GM12878 (cell line): ENCODE measurements at regions not wholly inside any gene's neighbourhood (a gene's known extent, or its start where the extent isn't known, plus 50 kb on each side); places are given as distances from the start of the nearest gene placed in this dataset.

Experiments used
- ATAC-seq: fragments of 200-7000 bp; cut with Tn5 transposase; 3 replicates; pipeline ENCODE4 v1.9.1; 2020; ENCODE audit warnings: mild to moderate bottlenecking, moderate library complexity
- BruUV-seq: library from RNA; stranded (reverse); fragments of 400-500 nt; replicated peaks from 2 replicates; lab custom pipeline; 2021; lab: Mats Ljungman, UMichigan
- CTCF ChIA-PET: fragments of 300-600 bp; sonication (Branson Sonifier 250); formaldehyde crosslinking; extraction: SDS; loops from one replicate; lab custom pipeline; 2021; ENCODE audit warnings: inconsistent platforms; lab: Yijun Ruan, JAX
- POLR2A ChIA-PET: fragments of 350-600 bp; formaldehyde crosslinking; extraction: SDS; loops from one replicate; lab custom pipeline; 2021; ENCODE audit warnings: inconsistent platforms; lab: Charles Lee
- RAD21 ChIA-PET: fragments of 300-600 bp; sonication (Branson Sonifier 250); formaldehyde crosslinking; loops from one replicate; lab custom pipeline; 2023; ENCODE audit warnings: antibody characterized with exemption; ENCODE audit not compliant: unreplicated experiment; lab: Charles Lee
- SMC1A ChIA-PET: fragments of 300-600 bp; sonication (Branson Sonifier 250); formaldehyde crosslinking; loops from one replicate; lab custom pipeline; 2023; ENCODE audit not compliant: unreplicated experiment, uncharacterized antibody; lab: Charles Lee
- DNase-seq: peaks from one replicate; pipeline ENCODE4 v3.0.0-alpha.2; 2011; ENCODE audit warnings: low read depth, low spot score
- FAIRE-seq: peaks from 3 replicates; lab custom pipeline; 2011; peaks lifted over from hg19 to GRCh38; lab: Jason Lieb, UNC
- H2AFZ ChIP-seq: 2 replicates; pipeline ENCODE4 v1.6.0; 2011; ENCODE audit warnings: low read depth, low read length, control low read depth; ENCODE audit not compliant: control insufficient read depth
- H3K27ac ChIP-seq: 2 replicates; pipeline ENCODE4 v1.5.1; 2011; ENCODE audit warnings: control low read depth; ENCODE audit not compliant: control insufficient read depth, insufficient read depth
- H3K27me3 ChIP-seq, 2 experiments: replicated peaks in 1 of 2; 2 replicates each; pipeline versions ENCODE4 v1.6.0 to v1.6.1; 2011; ENCODE audit warnings: low read length in 1 of 2; ENCODE audit not compliant: control insufficient read depth in 2 of 2, insufficient read depth in 2 of 2
- H3K36me3 ChIP-seq, 2 experiments: 2 replicates each; pipeline ENCODE4 v1.5.1; 2011; ENCODE audit warnings: low read length in 1 of 2; ENCODE audit not compliant: control insufficient read depth in 2 of 2, insufficient read depth in 2 of 2
- H3K4me1 ChIP-seq: 2 replicates; pipeline ENCODE4 v1.6.1; 2011; ENCODE audit warnings: mild to moderate bottlenecking, low read length, moderate library complexity, mixed read lengths; ENCODE audit not compliant: control insufficient read depth, insufficient read depth
- H3K4me2 ChIP-seq: 2 replicates; pipeline ENCODE4 v1.6.0; 2011; ENCODE audit warnings: control low read depth; ENCODE audit not compliant: control insufficient read depth, insufficient read depth
- H3K4me3 ChIP-seq: fragments of 200-600 bp; sonication (generic); 2 replicates; pipeline ENCODE4 v1.5.1; 2016
- H3K79me2 ChIP-seq: 2 replicates; pipeline ENCODE4 v1.6.0; 2011; ENCODE audit warnings: low read length; ENCODE audit not compliant: control insufficient read depth, insufficient read depth
- H3K9ac ChIP-seq: 2 replicates; pipeline ENCODE4 v1.8.0; 2011; ENCODE audit warnings: low read length, control low read depth, mixed read lengths; ENCODE audit not compliant: control insufficient read depth, insufficient read depth
- H3K9me3 ChIP-seq: replicated peaks from 3 replicates; pipeline ENCODE4 v1.5.1; 2011; ENCODE audit warnings: mild to moderate bottlenecking, low read length; ENCODE audit not compliant: control insufficient read depth, insufficient read depth
- H4K20me1 ChIP-seq: 2 replicates; pipeline ENCODE4 v1.6.0; 2011; ENCODE audit not compliant: control insufficient read depth, insufficient read depth
- ATF7 ChIP-seq: fragments of 450-650 bp; IDR thresholded peaks from 2 replicates; pipeline ENCODE4 v1.6.1; 2016; ENCODE audit warnings: low read depth, mild to moderate bottlenecking
- BRCA1 ChIP-seq: IDR thresholded peaks from 2 replicates; pipeline ENCODE4 v1.6.1; 2011; ENCODE audit warnings: low read depth, low read length, improper control_type of control experiment
- HDAC6 ChIP-seq: fragments of 200-600 bp; sonication (generic); IDR thresholded peaks from one replicate; pipeline ENCODE4 v1.8.0; 2017; ENCODE audit warnings: antibody characterized with exemption; ENCODE audit not compliant: unreplicated experiment
- NFIC ChIP-seq: IDR thresholded peaks from 2 replicates; pipeline ENCODE4 v1.6.1; 2012; ENCODE audit warnings: low read depth, mild to moderate bottlenecking, inconsistent platforms, low read length, moderate library complexity
- PRDM15 ChIP-seq: fragments of 450-650 bp; formaldehyde crosslinking; IDR thresholded peaks from 2 replicates; pipeline ENCODE4 v1.4.0; 2020; ENCODE audit warnings: mild to moderate bottlenecking, moderate library complexity
- SREBF1 ChIP-seq: IDR thresholded peaks from 2 replicates; pipeline ENCODE4 v1.6.1; 2012; ENCODE audit warnings: mild to moderate bottlenecking, low read length
- TAF1 ChIP-seq: IDR thresholded peaks from 2 replicates; pipeline ENCODE4 v1.6.1; 2011; ENCODE audit warnings: mild to moderate bottlenecking, low read depth, low read length, borderline replicate concordance
- TARDBP ChIP-seq: IDR thresholded peaks from 2 replicates; pipeline ENCODE4 v1.6.1; 2016; ENCODE audit warnings: borderline replicate concordance
- TCF7 ChIP-seq: IDR thresholded peaks from 2 replicates; pipeline ENCODE4 v1.6.1; 2014; ENCODE audit warnings: antibody characterized with exemption, borderline replicate concordance
- ZNF217 ChIP-seq: fragments of 450-650 bp; IDR thresholded peaks from 2 replicates; pipeline ENCODE4 v1.6.1; 2017; ENCODE audit warnings: antibody characterized with exemption, mild to moderate bottlenecking
- ZSCAN29 ChIP-seq: fragments of 450-650 bp; IDR thresholded peaks from 2 replicates; pipeline ENCODE4 v1.6.1; 2017; ENCODE audit warnings: mild to moderate bottlenecking, moderate library complexity
- WGBS: methylation state at CpG from one replicate; pipeline ENCODE4 v1.1.6; 2016; ENCODE audit warnings: low lambda C conversion rate; ENCODE audit not compliant: insufficient replicate concordance, insufficient coverage; ENCODE audit errors: missing lambda C conversion rate; 5-methylcytosine and 5-hydroxymethylcytosine counted together
- in situ Hi-C: fragments of 300-500 bp; cut with MboI; formaldehyde crosslinking; loops from 9 replicates; pipeline ENCODE4 v1.14.3; 2018; ENCODE audit warnings: mixed read lengths
- intact Hi-C: fragments of 100-400 bp; cut with micrococcal nuclease; formaldehyde crosslinking; loops from one replicate; pipeline ENCODE4 v1.14.2; 2022; ENCODE audit not compliant: unreplicated experiment

- no peaks in the 10 kb centered on the region for H3K79me2 ChIP-seq
- ChIA-PET POLR2A (no interaction called here), SMC1A (interaction anchor here (2.1 kb wide), 1 partner anchor 36 kb away, joined by 4 read pairs; no protein-coding TSS in a partner anchor), CTCF (no interaction called here), RAD21 (no interaction called here)
- no peaks in the 10 kb centered on the region for H4K20me1 ChIP-seq
- H3K9me3 ChIP-seq, result no peaks in the 10 kb centered on the region
- H3K27me3 ChIP-seq, result no peaks in the 10 kb centered on the region
- FAIRE-seq (no peak), DNase-seq (no peak), ATAC-seq (no peak)
- no peak overlapping the region for H3K9ac ChIP-seq
- H3K27ac ChIP-seq, result no peak overlapping the region
- intact Hi-C loops (no loop called here), in situ Hi-C loops (no loop called here)
- TF ChIP-seq PRDM15, result no peak
- TF ChIP-seq TAF1, result no peak
- BruUV-seq, result no TSS peak
- H2AFZ ChIP-seq, result no peak overlapping the region
- H3K4me1 ChIP-seq, result no peaks in the 10 kb centered on the region
- WGBS, result 8% methylated on average over 2 of the region's 2 CpGs
- H3K36me3 ChIP-seq, result no peaks in the 10 kb centered on the region
- no peak overlapping the region for H3K4me2 ChIP-seq
- no peak overlapping the region for H3K4me3 ChIP-seq
These were observed 340.0 kb downstream of the GABRG2 start for GRCh38 chr5:162407614-162408013.

- RAD21 ChIA-PET, result no interaction called here
- DNase-seq, result no peak
- Histone ChIP-seq H3K27ac (no peak overlapping the region), H4K20me1 (no peaks in the 10 kb centered on the region), H3K4me3 (no peak overlapping the region), H3K9me3 (no peaks in the 10 kb centered on the region), H2AFZ (no peak overlapping the region), H3K36me3 (no peaks in the 10 kb centered on the region), H3K4me1 (no peaks in the 10 kb centered on the region), H3K9ac (no peak overlapping the region), H3K79me2 (no peaks in the 10 kb centered on the region), H3K4me2 (no peak overlapping the region), H3K27me3 (no peaks in the 10 kb centered on the region)
- ATAC-seq, result no peak
- no TSS peak for BruUV-seq
- in situ Hi-C loops, result no loop called here
- CTCF ChIA-PET, result interaction anchor here (0.6 kb wide), 1 partner anchor 364 kb away, joined by 3 read pairs; no protein-coding TSS in a partner anchor
- POLR2A ChIA-PET, result no interaction called here
- SMC1A ChIA-PET, result interaction anchor here (0.9 to 1.1 kb wide), 3 partner anchors 13 to 99 kb away, joined by 3 to 4 read pairs (median 3); no protein-coding TSS in a partner anchor
- FAIRE-seq, result no peak
- 13% methylated on average over 8 of the region's 8 CpGs for WGBS
- intact Hi-C loops, result no loop called here
- TF ChIP-seq PRDM15 (no peak), TCF7 (no peak), SREBF1 (no peak), ZSCAN29 (no peak), ZNF217 (no peak), BRCA1 (no peak), HDAC6 (no peak), TAF1 (no peak), NFIC (no peak), ATF7 (no peak), TARDBP (no peak)
These were observed 342.8 kb downstream of the GABRG2 start for GRCh38 chr5:162410365-162410764.
